Germinal center (tissue), 1 donor: ENCODE measurements at regions not wholly inside any gene's neighbourhood (a gene's known extent, or its start where the extent isn't known, plus 50 kb on each side); places are given as distances from the start of the nearest gene placed in this dataset.

Source experiments
- DNase-seq: peaks from one replicate; pipeline ENCODE4 v3.0.0; 2012; ENCODE audit warnings: mixed read lengths, low spot score

DNA sequence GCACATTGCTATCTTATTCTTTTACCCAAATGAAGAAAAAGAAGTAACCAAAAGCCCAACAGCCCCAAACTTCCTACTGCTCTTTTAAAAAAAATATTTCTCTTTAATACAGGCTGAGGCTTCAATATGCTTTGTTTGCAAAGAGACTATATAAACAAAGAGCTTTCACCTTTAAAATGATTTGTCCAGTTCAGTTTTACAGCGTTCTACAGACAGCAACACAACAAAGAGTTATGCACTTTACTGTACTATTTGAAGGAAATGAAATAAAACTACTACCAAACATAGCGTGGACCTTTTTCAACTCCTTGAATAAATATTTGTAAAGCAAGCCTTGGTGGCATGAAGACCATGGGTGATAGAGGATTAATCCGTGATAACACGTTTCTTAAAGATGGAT, 151.2 kb downstream of the FGF9 start:
- no peak for DNase-seq

DNA sequence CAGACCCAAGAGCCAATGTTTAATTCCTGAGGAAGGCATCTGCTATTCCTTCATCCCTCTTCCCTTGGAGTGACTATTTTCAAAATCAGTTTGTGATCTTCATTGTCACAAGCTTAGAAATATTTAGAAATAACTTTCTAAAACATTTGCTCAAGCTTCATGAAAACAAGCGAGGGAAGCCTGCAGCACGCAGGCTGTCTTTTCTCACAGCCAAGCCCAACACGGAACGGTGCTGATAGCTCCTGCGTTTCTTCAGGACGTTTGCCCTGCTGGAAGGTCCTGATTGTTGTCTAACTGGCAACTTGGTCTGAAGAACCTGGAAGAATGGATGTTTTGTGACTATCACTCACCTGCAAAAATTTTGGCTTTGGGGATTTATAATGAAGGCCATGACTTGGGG, 152.5 kb downstream of the FGF9 start:
- no peak for DNase-seq

DNA sequence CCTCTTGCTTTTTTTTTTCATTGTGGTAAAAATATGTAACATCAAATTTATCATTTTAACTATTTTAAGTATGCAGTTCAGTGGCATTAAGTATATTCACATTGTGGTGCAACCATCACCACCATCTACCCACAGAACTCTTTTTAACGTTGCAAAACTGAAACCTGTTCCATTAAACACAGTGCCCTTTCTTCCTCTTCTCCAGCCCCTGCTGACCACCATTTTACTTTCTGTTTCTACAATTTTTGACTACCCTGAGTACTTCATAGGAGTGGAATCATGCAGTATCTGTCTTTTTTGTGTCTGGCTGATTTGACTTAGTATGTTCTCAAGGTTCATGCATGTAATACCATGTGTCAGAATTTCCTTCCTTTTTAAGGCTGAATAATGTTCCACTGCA, 153.1 kb downstream of the FGF9 start:
- no peak for DNase-seq

DNA sequence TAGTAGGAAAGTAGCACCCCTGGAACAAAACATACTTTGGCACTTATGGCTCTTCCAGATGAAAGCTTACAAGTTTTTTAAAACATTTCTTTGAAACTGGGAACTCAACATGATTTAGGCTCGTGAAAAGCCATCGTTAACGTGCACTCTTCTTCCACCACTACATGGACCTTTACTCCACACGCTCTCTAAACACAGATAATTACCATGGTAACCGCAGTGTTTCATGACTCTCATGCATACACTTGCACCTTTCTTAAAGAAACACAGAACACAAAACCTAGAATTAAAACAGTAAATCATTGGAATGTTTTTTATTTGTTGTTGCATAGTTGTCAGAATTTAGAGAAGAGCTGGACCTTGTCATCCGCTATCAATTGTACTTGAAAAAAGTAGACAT, 154.3 kb downstream of the FGF9 start:
- DNase-seq: no peak

DNA sequence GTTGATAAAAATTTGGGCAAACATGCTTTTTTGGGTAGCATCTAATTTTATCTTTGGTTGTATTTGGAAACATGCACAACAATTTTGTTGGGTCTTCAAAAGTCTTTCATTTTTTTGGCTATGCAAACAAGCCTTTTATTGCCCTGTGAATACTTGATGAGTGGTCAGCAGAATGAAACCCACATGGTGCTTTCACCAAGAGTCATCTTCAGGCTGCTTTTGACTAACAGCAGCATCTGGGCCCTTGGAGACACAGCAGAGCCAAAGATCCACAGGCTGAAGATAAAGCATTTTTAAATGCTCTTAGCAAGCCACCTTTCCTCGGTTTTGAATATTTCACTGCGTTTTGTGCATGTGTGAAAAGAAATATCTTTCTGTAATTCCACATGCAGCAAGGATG, 154.9 kb downstream of the FGF9 start:
- no peak for DNase-seq

DNA sequence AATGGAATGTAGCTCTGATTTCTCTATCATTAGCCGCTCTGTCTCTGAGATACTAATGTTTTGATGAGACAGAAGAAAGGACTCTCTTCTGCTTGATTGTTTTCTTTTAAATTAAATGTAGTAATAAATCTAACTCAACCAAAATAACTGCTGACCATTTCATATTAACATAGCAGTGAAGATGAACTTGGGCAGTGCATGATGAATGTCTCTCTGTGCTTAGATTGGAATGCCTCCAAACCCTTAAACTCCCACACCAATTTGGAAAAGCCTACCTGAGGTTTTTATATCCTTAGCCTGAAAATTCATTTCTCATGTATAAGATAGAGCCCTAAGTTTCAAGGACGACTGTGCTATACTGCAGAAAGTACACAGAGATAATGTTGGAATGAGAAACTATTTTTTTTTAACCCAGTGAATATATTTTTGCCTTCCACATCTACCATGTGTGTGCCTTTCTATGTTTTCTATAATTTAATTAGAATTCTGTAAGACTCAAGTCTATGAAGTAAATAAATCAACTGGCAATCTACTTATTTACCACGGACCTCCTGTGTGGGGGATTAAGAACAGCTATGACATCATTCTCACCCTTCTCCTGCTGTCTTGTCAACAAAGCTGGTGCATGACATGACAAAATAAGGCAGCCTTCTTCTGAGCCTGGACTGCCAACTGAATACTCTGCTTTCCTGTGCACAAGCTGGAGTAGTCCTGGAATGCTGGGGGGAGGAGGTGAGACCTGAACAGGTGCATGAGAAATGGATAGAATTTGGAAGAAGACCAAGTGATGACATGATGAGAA, 155.5 kb downstream of the FGF9 start:
- DNase-seq: no peak

DNA sequence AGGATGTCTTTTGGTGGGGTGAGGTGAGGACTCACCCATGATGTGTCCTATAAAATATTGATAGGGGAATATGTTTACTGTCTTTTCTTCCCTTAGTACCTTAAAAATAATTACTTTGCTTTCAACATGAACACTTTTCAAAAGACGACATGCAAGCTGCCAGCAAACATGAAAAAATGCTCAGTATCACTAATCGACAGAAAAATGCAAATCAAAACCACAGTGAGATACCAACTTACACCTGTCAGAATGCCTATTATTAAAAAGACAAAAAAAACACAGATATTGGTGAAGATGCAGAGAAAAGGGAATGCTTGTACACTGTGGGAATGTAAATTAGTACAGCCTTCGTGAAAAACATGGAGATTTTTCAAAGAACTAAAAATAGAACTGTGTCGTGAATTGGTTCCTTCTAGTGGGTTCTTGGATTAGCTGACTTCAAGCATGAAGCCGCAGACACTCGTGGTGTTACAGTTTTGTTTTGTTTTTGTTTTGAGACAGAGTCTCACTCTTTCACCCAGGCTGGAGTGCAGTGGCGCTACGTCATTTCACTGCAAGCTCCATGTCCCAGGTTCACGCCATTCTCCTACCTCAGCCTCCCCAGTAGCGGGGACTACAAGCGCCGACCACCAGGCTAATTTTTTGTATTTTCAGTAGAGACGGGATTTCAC, 160.9 kb downstream of the FGF9 start:
- DNase-seq: no peak

DNA sequence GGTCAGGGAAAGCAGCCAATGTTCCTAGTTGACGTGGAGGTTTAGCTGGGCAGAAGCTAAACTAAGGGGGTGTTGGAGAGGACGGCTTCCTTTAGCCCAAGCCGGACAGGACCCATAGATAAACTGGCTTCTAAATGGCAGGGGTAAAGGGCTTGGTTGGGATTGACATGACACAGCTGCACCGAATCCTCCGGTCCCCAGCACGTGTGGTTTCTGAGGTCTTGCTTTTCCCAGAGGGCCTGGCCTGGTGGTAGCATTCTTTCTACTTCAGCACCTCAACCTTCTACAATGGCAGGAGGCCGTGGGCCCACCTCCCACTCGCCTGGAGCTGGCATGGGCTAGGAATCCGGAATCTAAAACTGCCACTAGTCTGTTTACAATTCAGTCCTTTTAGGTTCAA, 163.0 kb downstream of the FGF9 start:
- DNase-seq: no peak

DNA sequence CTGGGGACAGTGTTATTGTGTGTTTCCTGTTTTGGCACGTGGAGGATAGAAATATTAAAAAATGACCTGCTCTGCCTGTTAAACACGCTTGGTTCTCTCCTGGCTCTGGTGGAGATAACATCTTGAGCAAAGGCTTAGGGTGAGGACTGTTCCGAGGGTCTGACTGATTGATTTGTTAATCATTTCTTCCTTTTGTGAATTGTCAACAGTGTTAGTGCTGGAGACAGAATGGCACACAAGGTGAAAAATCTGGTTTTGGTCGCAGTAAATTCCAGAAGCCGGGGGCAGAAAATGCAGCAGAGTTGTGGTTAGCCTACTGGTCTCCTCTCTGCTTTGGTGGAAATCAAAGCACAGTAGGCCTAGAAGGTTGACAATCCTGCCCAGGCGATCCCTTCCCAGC, 163.6 kb downstream of the FGF9 start:
- DNase-seq: no peak

DNA sequence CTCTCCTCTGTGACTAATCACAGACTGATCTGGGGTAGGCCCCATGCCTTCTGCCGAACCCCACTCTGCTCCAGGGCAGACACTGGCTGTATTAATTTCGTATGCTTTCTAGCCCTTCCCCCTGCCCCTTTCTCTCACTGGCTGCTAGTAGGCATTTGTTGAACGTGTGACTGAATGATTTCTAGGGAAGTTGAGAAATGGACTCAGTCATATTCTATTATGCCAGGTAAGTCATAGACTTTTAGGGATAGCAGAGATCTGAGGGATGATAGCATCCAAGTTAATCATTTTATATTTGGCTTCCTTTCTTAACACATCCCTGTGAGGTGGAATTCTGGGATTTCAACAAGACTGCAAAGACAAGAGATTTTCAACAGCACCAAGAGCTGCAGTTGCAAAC, 166.4 kb downstream of the FGF9 start:
- no peak for DNase-seq

DNA sequence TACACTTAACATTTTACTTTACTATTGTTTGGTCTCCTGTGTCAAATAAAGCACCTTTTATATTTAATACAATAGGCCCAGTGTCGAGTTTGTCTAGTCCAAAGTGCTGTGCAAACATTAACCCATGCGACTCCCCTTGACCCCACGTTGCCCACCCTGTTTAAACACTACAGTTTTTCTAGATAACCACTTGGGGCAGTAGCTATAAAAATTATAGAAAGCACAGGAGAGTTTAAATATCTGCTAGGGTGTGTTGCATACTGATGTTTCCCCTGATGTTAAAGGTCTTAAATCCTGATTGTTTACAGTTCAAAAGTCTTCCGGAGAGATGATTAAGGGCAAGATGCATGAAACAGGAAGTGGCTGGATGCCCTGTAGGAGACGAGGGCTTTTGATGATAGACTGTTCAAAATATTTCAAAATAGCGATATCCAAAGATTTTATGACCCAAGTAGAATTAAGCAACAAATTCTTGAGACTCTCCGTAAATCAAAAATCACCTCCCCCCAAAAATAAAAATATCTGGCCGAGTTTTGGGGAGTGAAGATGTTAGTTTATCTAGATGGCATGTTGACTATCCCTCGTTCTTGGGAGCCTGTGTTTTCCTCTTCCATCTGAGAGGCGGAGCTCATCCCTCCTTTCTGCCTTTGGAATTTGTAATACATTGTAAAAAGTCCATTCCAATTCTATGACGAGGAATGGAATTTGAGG, 167.1 kb downstream of the FGF9 start:
- no peak for DNase-seq

DNA sequence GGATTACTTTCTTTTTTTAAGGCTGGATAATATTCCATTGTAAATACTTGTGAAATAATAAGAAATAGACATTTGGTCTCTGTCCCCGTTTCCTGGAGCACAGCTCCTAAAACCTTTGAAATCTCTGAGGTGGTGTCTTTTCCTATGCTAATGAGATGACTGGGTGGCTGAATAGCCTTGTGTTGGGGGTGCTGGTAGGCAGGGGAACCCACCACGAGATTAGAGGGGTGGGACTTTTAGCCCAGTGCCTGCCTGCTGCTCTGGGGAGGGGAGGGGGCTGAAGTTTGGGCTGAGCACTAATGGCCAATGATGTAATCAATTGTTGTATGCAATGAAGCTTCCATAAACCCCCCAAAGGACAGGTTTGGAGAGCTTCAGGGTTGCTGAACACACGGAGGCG, 175.7 kb downstream of the FGF9 start:
- no peak for DNase-seq

DNA sequence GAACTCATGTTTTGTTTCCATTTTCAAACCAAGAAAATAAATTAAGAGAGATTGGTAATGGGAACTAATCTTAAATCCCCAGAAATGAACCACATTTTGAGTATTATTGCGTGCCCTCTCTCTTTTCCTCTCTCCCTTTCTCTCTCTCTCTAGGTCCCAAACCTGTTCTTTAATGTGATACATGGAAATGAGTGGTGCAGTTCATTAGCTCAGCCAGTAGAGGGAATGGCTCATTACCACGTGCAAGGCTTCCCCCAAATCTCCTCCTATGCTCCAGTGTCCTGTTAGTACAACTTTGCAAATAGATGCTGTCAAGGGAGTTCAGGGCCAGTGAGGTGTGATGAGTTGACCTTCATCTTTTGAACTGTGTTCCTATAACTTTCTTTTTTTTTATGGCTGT, 178.4 kb downstream of the FGF9 start:
- DNase-seq: no peak

DNA sequence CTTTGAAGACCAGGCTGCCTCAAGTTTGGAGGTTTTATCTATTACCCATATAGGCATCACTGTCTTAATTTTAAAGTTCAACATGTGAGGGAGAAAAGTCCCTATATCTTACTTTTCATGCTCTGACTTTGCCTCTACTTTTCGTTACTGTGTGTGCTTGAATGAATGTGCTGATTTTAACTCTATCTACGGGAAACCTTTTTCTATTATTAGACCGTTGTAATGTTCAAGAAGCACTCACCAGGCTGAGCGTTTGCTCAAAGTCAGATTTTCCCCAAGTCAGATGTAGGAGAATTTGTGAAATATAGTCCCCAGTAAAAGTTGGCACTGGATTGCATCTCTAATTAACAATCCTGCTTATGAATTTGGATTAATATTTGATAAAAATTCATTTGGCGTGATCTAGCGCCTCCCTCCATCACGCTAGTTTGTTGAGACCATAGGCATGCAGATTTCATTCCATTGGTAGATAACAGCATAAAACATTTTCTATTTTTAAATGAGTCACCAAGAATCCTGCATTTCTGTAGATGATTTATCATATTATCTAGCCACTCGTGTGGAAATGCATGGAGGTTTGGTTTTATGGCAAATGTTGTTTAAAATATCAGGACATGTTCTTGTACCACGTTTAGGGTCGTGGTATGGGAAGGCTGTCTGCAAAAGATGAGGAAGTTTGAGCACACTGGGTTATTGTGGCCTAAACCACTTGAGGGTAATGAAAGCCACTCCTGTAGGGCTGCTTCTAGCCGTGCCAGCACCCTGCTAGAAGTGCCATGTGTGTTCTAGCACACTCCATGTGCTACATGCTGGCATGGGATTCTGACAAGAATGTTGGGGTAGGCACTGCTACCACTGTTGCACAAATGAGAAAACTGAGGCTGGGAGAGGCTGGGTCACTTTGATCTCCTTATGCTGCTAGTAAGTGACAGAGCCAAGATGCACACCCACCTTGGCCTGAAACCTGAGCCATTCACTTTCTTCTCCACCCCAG, 179.4 kb downstream of the FGF9 start:
- DNase-seq: no peak

DNA sequence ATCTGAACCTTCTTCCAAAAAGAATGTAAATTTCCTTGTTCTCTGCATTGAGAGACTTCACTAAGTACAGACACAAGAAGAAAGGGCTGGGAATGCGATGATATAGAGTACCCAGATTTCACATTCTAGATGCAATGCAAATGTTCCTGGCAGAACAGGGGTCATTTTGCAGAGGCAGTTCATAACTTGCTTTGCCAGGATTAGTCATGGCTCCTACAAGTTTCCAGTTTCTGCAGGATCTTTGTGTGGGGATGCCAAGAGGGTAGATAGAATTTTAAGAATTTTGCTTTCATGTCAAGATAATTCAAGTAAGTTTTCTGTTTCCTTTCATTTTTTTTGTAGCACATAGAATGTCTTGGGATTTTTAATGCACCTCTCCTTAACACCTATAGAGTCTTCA, 181.2 kb downstream of the FGF9 start:
- no peak for DNase-seq

DNA sequence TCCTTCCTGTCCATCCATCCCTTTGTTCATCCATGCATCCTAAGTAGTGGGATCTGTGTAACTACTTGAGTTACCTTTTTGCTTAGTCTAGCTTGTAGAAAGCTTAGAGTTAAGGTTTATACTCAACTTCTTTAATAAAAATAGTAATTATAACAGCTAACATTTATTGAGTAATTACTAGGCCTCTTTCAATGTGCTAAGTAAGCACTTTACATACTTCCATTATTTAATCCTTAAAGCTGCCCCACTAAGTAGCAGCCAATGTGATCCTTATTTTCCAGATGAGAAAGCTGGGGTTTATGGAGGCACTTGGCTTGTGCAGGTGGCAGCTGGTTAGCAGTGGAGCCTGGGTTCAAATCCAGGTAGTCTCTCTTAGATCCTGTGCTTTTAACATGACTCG, 182.9 kb downstream of the FGF9 start:
- no peak for DNase-seq

DNA sequence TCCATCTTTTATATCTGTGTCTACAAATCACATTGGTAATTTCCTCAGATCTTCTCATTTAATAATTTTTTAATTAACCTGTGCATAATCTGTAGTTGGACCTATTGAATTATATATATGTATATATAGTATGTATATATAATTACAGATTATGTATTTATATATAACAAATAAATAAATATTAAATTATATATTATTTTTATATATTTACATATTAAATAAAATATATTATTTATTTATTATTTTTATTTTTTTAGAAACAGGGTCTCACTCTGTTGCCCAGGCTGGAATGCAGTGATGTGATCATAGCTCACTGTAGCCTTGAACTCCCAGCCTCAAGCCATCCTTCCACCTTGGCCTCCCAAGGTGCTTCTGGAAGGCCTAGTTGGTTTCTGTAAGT, 197.9 kb downstream of the FGF9 start:
- no peak for DNase-seq

DNA sequence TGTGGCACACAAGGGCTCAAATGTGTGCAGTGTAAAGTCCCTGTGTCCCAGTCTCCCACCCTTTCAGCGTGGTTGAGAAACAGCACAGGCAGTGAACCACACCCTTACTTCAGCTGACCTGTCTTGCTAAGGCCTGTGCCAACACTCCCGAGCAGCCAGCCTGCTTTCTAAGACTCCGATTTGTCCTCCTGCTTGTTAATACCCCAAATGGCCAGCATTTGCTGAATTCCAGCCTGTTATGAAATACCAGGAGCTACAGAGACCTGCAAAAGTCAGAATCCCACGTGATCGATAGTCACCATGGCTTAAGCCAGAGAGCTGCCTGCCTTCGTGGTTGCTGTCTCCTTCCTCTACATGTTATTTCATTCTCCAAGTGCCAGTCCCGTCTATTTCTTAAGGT, 200.5 kb downstream of the FGF9 start:
- no peak for DNase-seq

DNA sequence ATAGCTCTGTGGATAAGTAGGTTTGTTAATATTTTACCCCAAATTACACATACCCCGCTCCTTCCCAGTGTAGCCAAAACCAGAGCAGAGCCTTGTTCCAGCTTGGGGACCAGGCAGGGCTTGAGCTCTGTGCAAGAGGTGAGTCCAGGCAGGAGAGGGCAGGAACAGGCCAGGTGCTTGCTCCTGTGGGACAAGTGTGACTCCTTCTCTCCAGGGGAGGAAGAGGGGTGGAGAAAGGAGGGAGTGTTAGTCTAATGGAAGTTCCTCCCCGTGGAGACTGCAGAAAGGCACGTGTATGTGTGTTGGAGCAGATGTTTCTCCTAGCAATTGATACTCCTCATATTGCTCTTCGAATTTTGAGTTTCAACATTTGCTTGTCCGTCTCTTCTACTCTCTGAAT, 201.0 kb downstream of the FGF9 start:
- DNase-seq: no peak

DNA sequence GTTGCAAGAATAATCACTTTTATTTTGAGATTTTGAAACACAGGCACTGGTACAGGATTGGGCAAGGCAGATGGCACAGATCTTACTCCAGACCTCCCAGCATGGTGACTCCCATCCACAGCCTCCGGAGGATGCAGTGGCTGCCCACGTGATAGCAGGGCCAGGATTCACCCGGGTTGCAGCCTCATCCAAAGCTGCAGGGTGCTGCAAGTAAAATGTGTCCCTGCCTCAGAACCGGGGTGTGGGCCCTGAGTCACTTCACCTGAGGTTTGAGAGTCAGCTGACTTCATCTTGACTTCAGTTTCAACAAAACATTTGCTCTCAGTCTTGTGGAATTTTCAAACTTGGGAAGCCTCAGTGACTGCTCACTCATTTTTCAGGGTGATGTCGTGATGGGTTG, 201.9 kb downstream of the FGF9 start:
- DNase-seq: no peak

DNA sequence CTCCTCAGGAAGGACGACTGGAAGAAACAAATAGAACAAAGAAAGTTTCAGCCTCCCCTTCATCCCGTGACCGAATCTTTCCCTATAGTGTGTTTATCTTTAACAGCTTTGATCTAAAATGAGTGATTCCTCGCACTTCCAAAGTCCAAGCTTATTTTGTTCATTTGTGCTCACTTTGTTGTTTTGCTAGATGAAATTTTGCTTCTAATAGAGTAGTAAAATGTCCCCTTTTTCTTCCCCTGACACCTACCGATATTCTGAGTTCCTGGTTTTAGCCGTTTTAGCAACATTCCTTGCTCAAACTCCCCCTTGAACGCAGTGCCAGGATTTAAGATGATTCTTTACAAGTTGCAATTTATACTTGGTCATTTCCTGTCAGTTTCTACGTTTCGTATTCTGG, 204.2 kb downstream of the FGF9 start:
- no peak for DNase-seq

DNA sequence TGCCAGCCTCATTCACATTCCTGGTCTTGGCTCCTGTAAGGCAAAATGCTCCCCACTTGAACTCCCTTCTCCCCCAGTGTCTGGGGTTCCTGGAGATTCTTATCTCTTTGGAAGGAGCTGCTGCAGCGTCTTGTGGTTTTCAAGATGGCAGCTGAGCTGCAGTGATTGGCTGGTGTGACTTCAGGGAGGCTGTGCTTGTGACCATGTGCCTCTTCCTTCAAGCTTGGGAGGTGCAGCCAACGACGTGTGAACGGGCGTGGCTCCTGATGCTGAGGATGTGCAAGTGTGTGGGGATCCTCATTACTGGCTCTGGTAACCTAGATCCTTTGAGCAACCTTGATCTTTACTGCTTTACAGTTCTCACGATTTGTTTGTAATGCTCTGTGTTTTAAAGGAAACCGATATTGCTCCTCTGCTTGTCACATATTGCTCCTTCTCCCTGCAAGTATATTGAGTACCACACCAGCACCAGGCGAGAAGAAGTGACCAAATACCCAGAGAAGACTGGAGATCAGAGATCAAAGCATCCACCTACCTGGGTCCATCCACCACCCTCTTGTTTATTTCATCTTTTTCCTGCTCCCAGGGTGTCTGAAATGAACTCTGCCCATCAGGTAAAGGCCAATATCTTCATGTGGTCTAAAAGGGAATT, 208.5 kb downstream of the FGF9 start:
- DNase-seq: no peak
